ENCODE measurements at regions not wholly inside any gene's neighbourhood (a gene's known extent, or its start where the extent isn't known, plus 50 kb on each side); places are given as distances from the start of the nearest gene placed in this dataset.

DNA sequence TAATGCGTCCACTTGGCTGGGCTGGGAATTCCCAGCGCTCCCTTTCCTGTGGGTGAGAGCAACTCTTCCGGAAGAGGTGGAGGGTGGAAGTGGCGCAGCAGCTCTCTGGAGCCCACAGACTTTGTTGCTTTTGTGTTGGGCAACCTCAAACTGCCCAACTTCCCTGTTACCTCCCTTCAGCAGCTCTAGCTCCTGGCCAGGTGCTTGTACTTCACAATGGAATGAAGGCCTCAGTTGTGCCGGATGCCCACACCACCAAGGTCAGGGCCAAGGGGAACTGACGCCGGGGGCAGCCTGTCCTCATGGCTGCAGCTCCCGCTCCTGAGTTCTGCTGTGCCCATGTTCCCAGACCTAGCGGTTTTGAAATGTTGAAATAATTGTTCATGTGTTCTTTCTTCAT, 322.9 kb downstream of the GALR1 start:
- DNase-seq (ENCODE audit: low read depth): no peak

GRCh38 chr18:77573571-77573970, 323.9 kb downstream of the GALR1 start:
- no peak for DNase-seq (ENCODE audit: low read depth)

- no peak for DNase-seq (ENCODE audit: low read depth)
Observed at GRCh38 chr18:77590943-77591515, 341.4 kb downstream of the GALR1 start.

GRCh38 chr18:77597726-77598125, 348.1 kb downstream of the GALR1 start:
- no peak for DNase-seq (ENCODE audit: low read depth)

DNA sequence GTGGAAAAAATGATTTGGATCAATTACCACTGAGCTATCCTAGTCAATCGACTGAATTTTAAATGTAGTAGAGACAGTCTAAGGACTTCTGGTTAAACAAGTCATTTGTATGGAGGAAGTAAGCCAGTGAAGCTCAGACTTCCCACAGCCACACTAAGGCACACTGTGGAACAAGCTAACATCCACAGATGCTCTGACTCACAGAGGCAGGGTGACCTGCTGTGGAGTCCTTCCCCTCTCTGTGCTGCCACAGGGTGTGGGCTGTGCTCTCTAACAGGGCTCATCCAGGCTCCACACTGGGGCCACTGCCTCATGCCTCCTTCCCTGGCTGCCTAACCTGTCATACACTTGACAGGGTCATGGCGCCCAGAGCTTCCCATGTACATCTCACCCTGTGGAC, 351.0 kb downstream of the GALR1 start:
- no peak for DNase-seq (ENCODE audit: low read depth)

GRCh38 chr18:77601567-77601966, 351.9 kb downstream of the GALR1 start:
- no peak for DNase-seq (ENCODE audit: low read depth)

DNA sequence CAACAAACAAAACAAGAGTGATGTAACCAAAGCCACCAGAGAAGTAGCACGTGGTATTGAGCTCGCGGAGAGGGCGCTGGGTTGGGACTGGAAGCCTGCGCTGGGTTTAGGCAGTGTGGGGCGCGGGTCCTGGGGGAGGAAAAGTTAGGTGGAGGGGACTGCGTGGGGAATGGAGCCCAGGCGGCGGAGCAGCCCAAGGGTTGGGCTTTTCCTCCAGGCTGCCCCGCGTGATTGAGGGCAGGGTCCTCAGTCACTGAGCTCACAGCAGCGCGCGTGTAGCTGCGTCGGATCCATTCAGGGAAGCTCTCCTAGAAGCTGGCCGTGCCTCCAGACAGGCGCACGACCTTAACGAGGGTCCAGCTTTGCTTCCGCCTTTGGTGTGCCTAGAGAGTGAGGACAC, 357.4 kb downstream of the GALR1 start:
- DNase-seq (ENCODE audit: low read depth): no peak

DNA sequence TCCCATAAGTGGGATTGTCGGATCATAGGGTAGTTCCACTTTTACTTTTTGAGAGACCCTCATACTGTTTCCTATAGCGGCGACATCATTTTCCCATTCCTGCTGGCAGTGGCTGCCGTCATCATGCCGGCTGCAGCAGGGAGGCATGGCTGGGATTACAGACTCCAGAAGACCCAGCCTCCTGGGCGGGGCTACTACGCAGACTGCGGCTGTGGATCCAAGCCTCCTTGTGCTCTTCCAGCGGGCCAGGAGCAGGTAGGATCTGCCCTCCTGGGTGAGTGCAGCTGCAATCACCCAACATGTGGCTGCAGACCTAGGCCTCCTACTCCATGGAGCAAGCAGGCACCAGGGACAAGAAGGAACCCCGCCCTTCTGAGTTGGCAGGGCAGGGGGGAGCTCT, 359.2 kb downstream of the GALR1 start:
- DNase-seq (ENCODE audit: low read depth): no peak

- DNase-seq (ENCODE audit: low read depth): no peak
Observed at GRCh38 chr18:77617694-77618093, 368.0 kb downstream of the GALR1 start.

DNA sequence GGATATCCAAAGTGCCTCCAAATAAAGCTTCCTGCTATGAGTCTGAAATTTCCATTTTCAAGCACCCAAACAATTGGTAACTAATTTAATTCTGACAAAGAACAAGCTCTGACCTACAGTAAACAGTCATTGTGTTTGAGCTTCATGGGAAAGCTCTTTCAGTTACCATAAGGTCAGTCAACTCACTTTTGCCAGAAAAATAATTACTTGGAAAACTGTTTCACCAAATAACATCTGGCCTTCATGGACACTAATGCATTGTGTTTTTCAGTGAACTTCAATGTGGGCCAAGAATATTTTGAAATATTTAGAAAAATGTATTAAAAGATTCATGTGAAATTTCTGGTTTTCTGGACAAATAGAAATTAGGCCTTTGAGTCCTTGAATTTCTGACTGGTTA, 369.9 kb downstream of the GALR1 start:
- DNase-seq (ENCODE audit: low read depth): no peak

DNA sequence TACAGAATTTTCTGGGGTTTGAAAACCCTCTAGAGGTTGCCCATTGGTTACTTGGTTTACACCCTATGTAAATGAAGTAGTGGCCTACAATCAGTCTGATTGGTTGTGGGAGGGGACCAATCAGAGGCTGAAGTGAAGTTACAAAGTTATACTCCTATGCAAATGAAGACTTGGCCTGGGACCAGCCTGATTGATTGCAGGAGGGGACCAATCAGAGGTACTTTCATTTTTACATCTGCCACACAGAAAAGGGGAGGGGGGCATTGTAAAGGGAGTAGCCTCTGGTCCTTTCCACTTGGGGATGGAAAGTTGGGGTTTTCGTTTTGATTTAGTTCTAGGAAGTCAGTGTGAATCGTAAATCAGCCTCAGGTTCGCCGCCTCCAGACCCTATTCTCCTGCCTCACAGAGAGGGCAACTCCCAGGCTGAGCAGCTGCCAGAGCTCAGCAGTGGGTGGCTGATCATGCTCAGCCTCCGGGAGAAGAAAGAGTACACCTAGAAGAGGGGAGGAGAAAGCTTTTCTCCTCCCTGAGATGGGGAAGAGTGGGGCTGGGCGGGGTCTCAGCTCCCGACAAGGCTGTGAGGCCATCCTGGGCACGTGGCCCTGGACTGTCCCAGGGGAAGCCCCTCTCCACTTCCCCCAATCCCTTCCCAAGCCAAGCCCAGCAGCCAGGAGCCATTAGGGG, 372.5 kb downstream of the GALR1 start:
- DNase-seq (ENCODE audit: low read depth): no peak

- no peak for DNase-seq (ENCODE audit: low read depth)
Observed at GRCh38 chr18:77632758-77633157, 383.1 kb downstream of the GALR1 start.

DNA sequence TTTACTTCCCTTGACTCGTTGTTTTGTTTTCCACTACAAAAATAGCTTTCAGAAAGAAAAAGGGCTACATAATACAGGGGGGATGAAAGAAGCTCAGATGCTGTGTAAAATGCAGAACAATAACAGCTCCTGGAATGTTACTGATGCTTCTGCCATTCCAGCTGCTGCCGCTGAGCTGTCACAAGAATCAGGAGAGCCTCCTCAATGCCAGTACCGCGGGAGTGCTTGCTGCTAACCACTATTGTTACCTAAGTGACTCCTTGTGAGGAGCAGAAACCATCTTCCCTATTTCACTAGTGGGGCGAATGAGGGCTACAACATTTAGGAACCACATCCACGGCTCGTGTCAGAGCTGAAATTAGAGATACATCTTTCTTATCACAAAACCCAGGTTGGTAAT, 384.8 kb downstream of the GALR1 start:
- no peak for DNase-seq (ENCODE audit: low read depth)

DNA sequence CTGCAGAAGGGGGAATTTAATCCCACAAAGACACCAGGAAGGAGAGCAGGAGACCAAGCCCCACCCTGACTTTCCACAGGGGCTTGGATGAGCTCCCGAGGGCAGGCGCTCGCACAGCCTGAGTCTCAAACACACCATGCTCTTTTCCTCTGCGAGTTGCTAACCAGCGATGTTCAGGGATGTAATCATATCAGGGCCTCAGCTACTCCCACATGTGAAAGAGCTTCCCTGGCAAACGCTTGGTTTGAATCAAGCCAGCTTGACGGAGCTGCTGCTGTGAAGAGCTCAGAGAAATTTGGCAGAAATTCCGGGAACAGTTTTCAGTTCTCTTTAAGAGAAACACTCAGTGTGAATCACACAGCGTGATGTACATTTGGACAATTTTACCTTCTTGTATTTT, 385.8 kb downstream of the GALR1 start:
- DNase-seq (ENCODE audit: low read depth): no peak

GRCh38 chr18:77635858-77636257, 386.2 kb downstream of the GALR1 start:
- no peak for DNase-seq (ENCODE audit: low read depth)

GRCh38 chr18:77645170-77645872, 395.7 kb downstream of the GALR1 start:
- no peak for DNase-seq (ENCODE audit: low read depth)

DNA sequence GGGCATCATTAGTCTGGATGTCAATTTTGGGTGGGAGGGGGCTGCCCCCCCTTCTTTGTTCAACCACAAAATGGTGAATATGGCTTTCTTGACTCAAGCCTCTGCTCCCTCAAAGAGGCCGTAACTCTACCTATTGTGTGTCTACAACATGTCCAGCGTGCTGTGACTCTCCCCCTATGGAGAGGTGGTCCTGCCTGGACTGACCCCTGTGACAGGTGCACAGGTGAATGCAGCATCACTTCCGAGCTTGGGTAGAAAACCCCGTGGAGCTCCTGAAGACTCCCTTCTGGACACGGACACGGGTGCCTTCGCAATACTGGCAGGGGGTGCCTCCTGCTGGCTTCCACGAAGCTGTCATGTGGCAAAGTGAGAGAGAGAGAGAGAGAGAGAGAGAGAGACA, 397.8 kb downstream of the GALR1 start:
- DNase-seq (ENCODE audit: low read depth): no peak

- no peak for DNase-seq (ENCODE audit: low read depth)
Observed at GRCh38 chr18:77648411-77648810, 398.8 kb downstream of the GALR1 start.

DNA sequence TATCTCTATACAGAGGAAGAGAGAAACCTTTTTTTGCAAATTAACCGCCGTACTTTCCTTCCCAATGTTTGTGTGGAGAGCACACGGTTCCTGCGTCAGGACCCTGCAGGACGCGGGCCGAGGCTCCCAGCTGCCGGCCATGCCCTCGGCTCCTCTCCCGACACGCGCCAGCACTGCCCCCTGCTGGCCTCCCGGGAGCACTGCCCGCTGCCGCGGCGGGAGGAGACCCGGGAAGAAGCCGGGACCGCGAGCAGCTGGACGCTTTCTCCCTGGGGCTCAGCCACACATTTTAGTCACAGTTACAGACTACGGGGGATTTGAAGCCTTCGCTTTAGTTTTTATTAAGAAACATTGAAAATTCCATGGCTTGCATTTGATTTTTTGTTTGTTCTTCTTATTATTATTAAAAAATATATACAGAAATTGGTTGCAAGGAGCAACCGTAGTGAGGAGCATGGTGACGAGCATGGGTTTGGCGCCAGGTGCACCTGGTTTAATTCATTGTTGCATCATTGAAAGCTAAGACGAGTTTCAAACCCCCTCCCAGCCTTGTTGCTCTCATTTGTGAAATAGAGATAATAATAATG, 401.2 kb downstream of the GALR1 start:
- peak; percentile 9 for DNase-seq (ENCODE audit: low read depth)

DNA sequence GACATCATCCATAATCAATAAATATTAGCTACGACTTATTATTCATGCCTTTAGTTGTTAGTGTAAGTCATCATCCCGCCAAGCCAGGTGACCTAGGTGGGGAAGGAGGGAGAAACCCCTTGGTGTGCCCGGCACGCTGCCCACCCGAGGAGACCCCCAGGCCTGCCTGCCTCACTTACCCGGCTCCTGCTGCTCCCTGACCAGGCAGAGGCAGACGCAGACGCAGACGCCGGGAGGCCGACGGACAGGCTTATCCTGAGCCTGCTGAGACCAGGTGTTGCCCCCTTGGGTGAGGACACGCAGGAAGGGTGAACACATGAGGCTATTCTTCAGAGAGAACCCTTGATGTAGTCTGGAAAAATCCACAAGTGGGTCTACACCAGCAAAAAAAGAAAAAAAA, 401.8 kb downstream of the GALR1 start:
- DNase-seq (ENCODE audit: low read depth): no peak

DNA sequence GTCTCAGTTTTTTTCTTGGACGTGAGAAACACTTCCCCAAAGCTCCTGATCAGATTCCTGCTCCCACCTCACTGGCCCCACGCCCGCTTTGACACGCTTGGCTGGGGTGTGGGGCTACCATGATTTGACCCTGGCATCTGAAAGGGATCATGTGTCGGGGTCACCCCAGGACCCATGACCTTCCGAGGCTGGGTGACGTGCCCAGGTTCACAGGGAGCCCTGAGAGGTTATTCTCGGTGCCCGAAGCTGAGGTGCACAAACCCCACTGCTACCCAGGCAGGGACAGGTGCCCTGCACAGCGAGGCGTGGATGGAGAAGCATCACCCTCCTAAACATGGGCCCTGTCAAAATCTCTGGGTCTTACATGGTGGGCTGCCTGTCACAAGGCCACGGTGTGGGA, 404.1 kb downstream of the GALR1 start:
- DNase-seq (ENCODE audit: low read depth): no peak

- no peak for DNase-seq (ENCODE audit: low read depth)
Observed at GRCh38 chr18:77654302-77654701, 404.7 kb downstream of the GALR1 start.

DNA sequence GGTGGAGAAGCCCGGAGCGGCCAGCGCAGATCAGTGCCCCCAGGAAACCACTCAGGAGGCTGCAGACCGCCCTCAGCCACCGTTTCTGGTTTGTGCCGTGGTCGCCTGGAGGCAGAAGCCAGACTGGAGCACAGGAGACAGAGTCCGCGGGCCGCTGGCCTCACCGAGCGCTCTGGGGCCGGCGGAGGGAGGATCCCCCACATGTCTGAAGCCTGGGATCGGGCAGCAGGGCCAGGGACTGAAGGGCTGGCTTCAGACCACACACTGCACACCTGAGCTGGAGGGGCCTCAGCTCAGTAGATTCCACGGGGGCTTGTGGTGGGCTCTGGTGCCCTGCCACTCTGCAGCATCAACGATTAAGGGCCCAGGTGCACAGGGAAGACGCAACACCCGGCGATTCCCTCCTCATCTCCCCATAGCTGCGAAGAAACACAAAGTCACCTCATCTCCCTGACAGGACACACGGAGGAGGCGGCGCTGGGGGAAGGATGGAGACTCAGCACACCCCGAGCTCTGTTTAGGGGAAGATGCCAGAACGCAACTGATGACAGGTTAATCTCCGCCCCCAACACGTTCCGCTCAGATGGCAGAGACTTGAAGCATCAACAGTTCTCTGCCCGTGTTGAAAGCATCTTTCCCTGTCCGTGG, 408.1 kb downstream of the GALR1 start:
- DNase-seq (ENCODE audit: low read depth): no peak
